GM12878 (cell line): ENCODE measurements at regions not wholly inside any gene's neighbourhood (a gene's known extent, or its start where the extent isn't known, plus 50 kb on each side); places are given as distances from the start of the nearest gene placed in this dataset.

ENCODE experiments used
- ATAC-seq: fragments of 200-7000 bp; cut with Tn5 transposase; 3 replicates; pipeline ENCODE4 v1.9.1; 2020; ENCODE audit warnings: mild to moderate bottlenecking, moderate library complexity
- BruUV-seq: library from RNA; stranded (reverse); fragments of 400-500 nt; replicated peaks from 2 replicates; lab custom pipeline; 2021; lab: Mats Ljungman, UMichigan
- CTCF ChIA-PET: fragments of 300-600 bp; sonication (Branson Sonifier 250); formaldehyde crosslinking; extraction: SDS; loops from one replicate; lab custom pipeline; 2021; ENCODE audit warnings: inconsistent platforms; lab: Yijun Ruan, JAX
- POLR2A ChIA-PET: fragments of 350-600 bp; formaldehyde crosslinking; extraction: SDS; loops from one replicate; lab custom pipeline; 2021; ENCODE audit warnings: inconsistent platforms; lab: Charles Lee
- RAD21 ChIA-PET: fragments of 300-600 bp; sonication (Branson Sonifier 250); formaldehyde crosslinking; loops from one replicate; lab custom pipeline; 2023; ENCODE audit warnings: antibody characterized with exemption; ENCODE audit not compliant: unreplicated experiment; lab: Charles Lee
- SMC1A ChIA-PET: fragments of 300-600 bp; sonication (Branson Sonifier 250); formaldehyde crosslinking; loops from one replicate; lab custom pipeline; 2023; ENCODE audit not compliant: unreplicated experiment, uncharacterized antibody; lab: Charles Lee
- DNase-seq: peaks from one replicate; pipeline ENCODE4 v3.0.0-alpha.2; 2011; ENCODE audit warnings: low read depth, low spot score
- FAIRE-seq: peaks from 3 replicates; lab custom pipeline; 2011; peaks lifted over from hg19 to GRCh38; lab: Jason Lieb, UNC
- H2AFZ ChIP-seq: 2 replicates; pipeline ENCODE4 v1.6.0; 2011; ENCODE audit warnings: low read depth, low read length, control low read depth; ENCODE audit not compliant: control insufficient read depth
- H3K27ac ChIP-seq: 2 replicates; pipeline ENCODE4 v1.5.1; 2011; ENCODE audit warnings: control low read depth; ENCODE audit not compliant: control insufficient read depth, insufficient read depth
- H3K27me3 ChIP-seq, 2 experiments: replicated peaks in 1 of 2; 2 replicates each; pipeline versions ENCODE4 v1.6.0 to v1.6.1; 2011; ENCODE audit warnings: low read length in 1 of 2; ENCODE audit not compliant: control insufficient read depth in 2 of 2, insufficient read depth in 2 of 2
- H3K36me3 ChIP-seq, 2 experiments: 2 replicates each; pipeline ENCODE4 v1.5.1; 2011; ENCODE audit warnings: low read length in 1 of 2; ENCODE audit not compliant: control insufficient read depth in 2 of 2, insufficient read depth in 2 of 2
- H3K4me1 ChIP-seq: 2 replicates; pipeline ENCODE4 v1.6.1; 2011; ENCODE audit warnings: mild to moderate bottlenecking, low read length, moderate library complexity, mixed read lengths; ENCODE audit not compliant: control insufficient read depth, insufficient read depth
- H3K4me2 ChIP-seq: 2 replicates; pipeline ENCODE4 v1.6.0; 2011; ENCODE audit warnings: control low read depth; ENCODE audit not compliant: control insufficient read depth, insufficient read depth
- H3K4me3 ChIP-seq: fragments of 200-600 bp; sonication (generic); 2 replicates; pipeline ENCODE4 v1.5.1; 2016
- H3K79me2 ChIP-seq: 2 replicates; pipeline ENCODE4 v1.6.0; 2011; ENCODE audit warnings: low read length; ENCODE audit not compliant: control insufficient read depth, insufficient read depth
- H3K9ac ChIP-seq: 2 replicates; pipeline ENCODE4 v1.8.0; 2011; ENCODE audit warnings: low read length, control low read depth, mixed read lengths; ENCODE audit not compliant: control insufficient read depth, insufficient read depth
- H3K9me3 ChIP-seq: replicated peaks from 3 replicates; pipeline ENCODE4 v1.5.1; 2011; ENCODE audit warnings: mild to moderate bottlenecking, low read length; ENCODE audit not compliant: control insufficient read depth, insufficient read depth
- H4K20me1 ChIP-seq: 2 replicates; pipeline ENCODE4 v1.6.0; 2011; ENCODE audit not compliant: control insufficient read depth, insufficient read depth
- HCFC1 ChIP-seq: fragments of 150-350 bp; IDR thresholded peaks from 2 replicates; pipeline ENCODE4 v1.6.1; 2014; ENCODE audit warnings: low read length
- LARP7 ChIP-seq: fragments of 450-650 bp; IDR thresholded peaks from 2 replicates; pipeline ENCODE4 v1.6.1; 2017; ENCODE audit warnings: mild to moderate bottlenecking
- NFIC ChIP-seq: IDR thresholded peaks from 2 replicates; pipeline ENCODE4 v1.6.1; 2012; ENCODE audit warnings: low read depth, mild to moderate bottlenecking, inconsistent platforms, low read length, moderate library complexity
- PML ChIP-seq: IDR thresholded peaks from 2 replicates; pipeline ENCODE4 v1.6.1; 2012; ENCODE audit warnings: low read length, inconsistent platforms
- POLR2AphosphoS2 ChIP-seq: IDR thresholded peaks from 2 replicates; pipeline ENCODE4 v1.6.1; 2011; ENCODE audit warnings: low read depth, mild to moderate bottlenecking, low read length, improper control_type of control experiment, moderate library complexity
- RUNX3 ChIP-seq: IDR thresholded peaks from 2 replicates; pipeline ENCODE4 v1.6.1; 2012; ENCODE audit warnings: low read length, inconsistent platforms
- SMAD1 ChIP-seq: fragments of 450-650 bp; IDR thresholded peaks from 2 replicates; pipeline ENCODE4 v1.6.1; 2018; ENCODE audit warnings: mild to moderate bottlenecking, low read depth; ENCODE audit not compliant: partially characterized antibody
- WRNIP1 ChIP-seq: IDR thresholded peaks from 2 replicates; pipeline ENCODE4 v1.6.1; 2011; ENCODE audit warnings: low read depth, low read length, improper control_type of control experiment, borderline replicate concordance
- WGBS: methylation state at CpG from one replicate; pipeline ENCODE4 v1.1.6; 2016; ENCODE audit warnings: low lambda C conversion rate; ENCODE audit not compliant: insufficient replicate concordance, insufficient coverage; ENCODE audit errors: missing lambda C conversion rate; 5-methylcytosine and 5-hydroxymethylcytosine counted together
- in situ Hi-C: fragments of 300-500 bp; cut with MboI; formaldehyde crosslinking; loops from 9 replicates; pipeline ENCODE4 v1.14.3; 2018; ENCODE audit warnings: mixed read lengths
- intact Hi-C: fragments of 100-400 bp; cut with micrococcal nuclease; formaldehyde crosslinking; loops from one replicate; pipeline ENCODE4 v1.14.2; 2022; ENCODE audit not compliant: unreplicated experiment

DNA sequence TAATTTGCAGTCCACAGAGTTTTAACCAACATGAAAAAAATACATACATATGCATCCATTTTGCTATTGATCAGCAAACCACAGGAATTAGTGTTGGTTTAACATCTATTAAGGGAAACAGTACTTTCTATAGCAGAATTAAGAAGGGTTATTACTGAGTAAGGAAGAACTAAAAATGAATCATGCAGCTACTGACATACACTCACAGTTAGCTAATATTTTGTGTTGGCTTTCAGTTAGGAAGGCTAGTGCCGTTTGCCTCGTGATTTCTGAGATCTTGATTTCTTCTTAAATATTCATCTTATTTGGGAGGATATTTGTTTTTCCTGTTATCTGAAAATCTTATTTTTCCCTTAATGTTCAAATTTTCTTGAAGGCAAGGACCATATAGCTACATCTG lies 423.4 kb downstream of the NOVA1 start:
- in situ Hi-C loops (no loop called here), intact Hi-C loops (no loop called here)
- Histone ChIP-seq H3K27me3 (no peaks in the 10 kb centered on the region), H3K4me3 (no peak overlapping the region), H3K9ac (no peak overlapping the region), H3K27ac (no peak overlapping the region), H3K9me3 (no peaks in the 10 kb centered on the region), H4K20me1 (no peaks in the 10 kb centered on the region), H3K36me3 (no peaks in the 10 kb centered on the region), H3K4me1 (no peaks in the 10 kb centered on the region), H2AFZ (no peak overlapping the region), H3K4me2 (no peak overlapping the region), H3K79me2 (no peaks in the 10 kb centered on the region)
- SMC1A ChIA-PET: no interaction called here
- 0% methylated on average over 2 of the region's 2 CpGs for WGBS
- FAIRE-seq (no peak), DNase-seq (no peak), ATAC-seq (no peak)
- TF ChIP-seq POLR2AphosphoS2 (no peak), SMAD1 (no peak)
- CTCF ChIA-PET: no interaction called here
- no TSS peak for BruUV-seq
- RAD21 ChIA-PET: no interaction called here
- POLR2A ChIA-PET: no interaction called here

DNA sequence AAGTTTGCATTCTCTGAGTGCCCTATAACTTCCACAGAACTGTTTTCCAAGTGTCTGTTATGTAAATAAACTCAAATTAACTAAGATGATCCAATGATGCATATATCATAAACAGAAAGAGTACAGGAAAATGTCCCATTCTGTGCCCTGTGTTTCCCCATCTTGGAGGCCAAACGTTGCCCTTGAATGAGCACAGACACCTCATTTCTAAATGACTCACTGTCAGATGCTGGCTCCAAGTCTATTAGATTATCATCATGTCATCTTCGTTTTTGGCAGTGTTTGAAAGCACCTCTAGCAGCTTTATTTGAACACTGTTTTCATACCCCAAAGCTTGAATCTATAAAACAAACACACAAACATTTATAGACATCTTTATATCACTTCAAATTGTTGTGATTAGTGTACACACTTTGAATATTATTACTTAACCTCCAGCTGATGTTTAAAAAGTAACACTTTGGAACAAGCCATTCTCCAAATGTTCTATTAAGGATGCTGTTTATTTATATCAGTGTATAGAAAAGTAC lies 424.2 kb downstream of the NOVA1 start:
- H3K9ac ChIP-seq: no peak overlapping the region
- intact Hi-C loops (no loop called here), in situ Hi-C loops (no loop called here)
- no peak overlapping the region for H3K4me3 ChIP-seq
- 0% methylated on average over 2 of the region's 2 CpGs for WGBS
- FAIRE-seq: no peak
- H3K9me3 ChIP-seq: no peaks in the 10 kb centered on the region
- ATAC-seq: no peak
- BruUV-seq: no TSS peak
- ChIA-PET RAD21 (no interaction called here), SMC1A (no interaction called here), POLR2A (no interaction called here), CTCF (no interaction called here)
- no peaks in the 10 kb centered on the region for H3K27me3 ChIP-seq
- H3K79me2 ChIP-seq: no peaks in the 10 kb centered on the region
- H3K36me3 ChIP-seq: no peaks in the 10 kb centered on the region
- DNase-seq: no peak
- no peak for TF ChIP-seq PML
- no peak for TF ChIP-seq NFIC
- no peak for TF ChIP-seq WRNIP1
- no peak for TF ChIP-seq HCFC1
- TF ChIP-seq RUNX3: no peak
- no peak for TF ChIP-seq LARP7
- no peak overlapping the region for H2AFZ ChIP-seq
- no peaks in the 10 kb centered on the region for H3K4me1 ChIP-seq
- H4K20me1 ChIP-seq: no peaks in the 10 kb centered on the region
- H3K4me2 ChIP-seq: no peak overlapping the region
- no peak overlapping the region for H3K27ac ChIP-seq
